Glomerular visceral epithelial cell (primary cell): ENCODE measurements at regions not wholly inside any gene's neighbourhood (a gene's known extent, or its start where the extent isn't known, plus 50 kb on each side); places are given as distances from the start of the nearest gene placed in this dataset.

Experiments
- DNase-seq: peaks from one replicate; pipeline ENCODE4 v3.0.0-alpha.2; 2016; ENCODE audit errors: extremely low spot score

GRCh38 chr2:220053919-220054318 lies 426.5 kb downstream of the SLC4A3 start:
- no peak for DNase-seq

DNA sequence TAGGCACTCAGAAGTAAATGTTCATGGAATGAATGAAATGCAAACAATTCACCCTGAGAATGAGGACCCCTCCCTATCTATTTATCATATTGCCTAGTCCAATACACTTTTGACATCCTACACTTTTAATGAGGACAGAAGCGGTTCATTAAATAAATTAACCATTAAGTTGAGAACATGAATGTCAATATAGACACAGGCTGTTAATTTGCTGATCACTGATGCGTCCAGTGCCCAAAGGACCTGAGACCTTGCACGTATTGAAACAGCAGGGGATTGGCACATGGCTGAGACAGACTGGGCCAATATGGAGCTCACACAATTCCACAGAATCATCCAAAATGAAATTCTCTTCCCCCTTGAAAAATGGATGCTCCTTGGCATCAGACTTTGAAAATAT lies 430.0 kb downstream of the SLC4A3 start:
- no peak for DNase-seq

GRCh38 chr2:220057916-220058315 lies 430.5 kb downstream of the SLC4A3 start:
- DNase-seq: peak; percentile 66

DNA sequence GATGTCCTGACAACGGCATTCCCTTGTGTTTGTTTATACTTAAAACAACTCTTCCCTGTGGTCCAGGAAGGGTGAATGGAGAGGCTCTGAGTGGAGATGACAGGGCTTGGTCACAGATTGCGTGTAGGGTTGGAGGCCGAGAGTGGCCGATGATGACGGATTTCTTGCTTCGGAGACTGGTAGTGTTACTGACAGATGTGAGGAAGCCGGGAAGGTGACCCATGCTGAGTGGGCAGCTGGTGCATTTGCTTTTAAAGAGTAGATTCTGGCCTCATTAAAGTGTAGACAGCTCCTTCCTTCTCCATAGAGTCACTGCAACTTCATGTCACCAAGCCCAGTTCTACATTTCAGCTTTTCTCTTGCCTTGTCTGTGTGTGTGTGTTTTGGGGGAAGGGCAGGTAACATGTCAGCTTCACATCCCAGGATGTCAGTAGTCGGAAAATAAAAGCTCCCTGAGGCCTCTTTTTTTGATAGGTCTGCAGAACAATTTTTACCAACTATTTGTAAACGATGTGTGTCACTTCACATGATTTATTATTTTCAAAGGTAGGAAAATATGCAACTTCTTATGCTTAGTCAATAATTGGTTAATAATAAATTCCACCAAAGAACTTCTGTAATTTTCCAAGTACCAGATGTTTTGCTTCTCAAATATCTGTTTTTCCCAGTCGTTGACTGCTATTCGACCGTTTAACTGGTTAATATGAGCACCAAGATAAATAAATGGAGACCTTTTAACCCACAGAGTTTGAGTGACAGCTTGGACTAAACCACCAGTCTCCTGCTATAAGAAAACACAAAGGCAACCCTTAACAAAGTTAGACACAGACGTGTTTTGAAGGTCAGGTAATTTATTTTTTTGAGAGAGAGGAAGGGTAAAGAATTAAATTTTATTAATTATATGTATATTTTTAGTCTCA lies 436.9 kb downstream of the SLC4A3 start:
- DNase-seq: no peak

GRCh38 chr2:220065581-220065980 lies 438.2 kb downstream of the SLC4A3 start:
- DNase-seq: no peak

DNA sequence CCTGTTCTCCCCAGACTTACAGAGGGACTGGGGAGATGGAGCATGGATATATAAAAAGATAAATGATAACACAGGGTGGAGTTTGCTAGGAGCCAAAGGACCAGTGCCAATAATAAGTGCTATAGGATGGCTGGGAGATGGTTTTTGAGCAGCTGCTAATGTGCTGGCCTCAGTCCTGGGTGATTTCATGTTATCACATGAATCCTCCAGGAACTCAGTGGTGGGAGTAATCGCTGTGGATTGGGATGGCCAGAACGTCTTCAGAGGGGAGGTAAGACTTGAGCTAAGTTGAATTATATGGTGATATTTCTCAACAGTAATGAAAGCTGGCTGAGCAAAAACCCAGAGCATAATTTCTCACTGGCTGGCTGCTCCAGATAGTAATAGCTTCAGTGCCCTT lies 441.4 kb downstream of the SLC4A3 start:
- DNase-seq: no peak

GRCh38 chr2:220070349-220070748 lies 442.9 kb downstream of the SLC4A3 start:
- no peak for DNase-seq

DNA sequence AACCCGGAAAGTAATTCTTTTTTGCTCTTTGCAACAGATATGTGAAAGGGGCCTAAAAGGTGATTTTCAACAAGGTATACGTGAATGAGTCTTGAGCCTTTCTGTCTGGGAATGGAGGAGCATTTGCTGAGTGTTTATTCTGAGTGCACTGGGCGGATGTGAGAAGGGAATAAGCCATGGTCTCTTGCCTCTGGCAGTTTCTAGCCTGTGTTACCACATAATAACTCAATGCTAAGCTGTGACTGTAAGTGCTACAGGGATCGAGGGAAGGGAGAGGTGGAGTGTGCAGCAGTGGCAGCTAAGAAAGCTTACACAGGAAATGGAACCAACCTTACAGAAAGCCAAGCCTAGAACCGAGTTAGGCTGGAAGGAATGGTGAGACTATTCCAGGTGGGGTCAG lies 444.3 kb downstream of the SLC4A3 start:
- no peak for DNase-seq

- DNase-seq: no peak
Measured at GRCh38 chr2:220072669-220073220, 445.3 kb downstream of the SLC4A3 start.

- DNase-seq: no peak
Measured at GRCh38 chr2:220075835-220076234, 448.4 kb downstream of the SLC4A3 start.

- no peak for DNase-seq
Measured at GRCh38 chr2:220076734-220077133, 449.3 kb downstream of the SLC4A3 start.

DNA sequence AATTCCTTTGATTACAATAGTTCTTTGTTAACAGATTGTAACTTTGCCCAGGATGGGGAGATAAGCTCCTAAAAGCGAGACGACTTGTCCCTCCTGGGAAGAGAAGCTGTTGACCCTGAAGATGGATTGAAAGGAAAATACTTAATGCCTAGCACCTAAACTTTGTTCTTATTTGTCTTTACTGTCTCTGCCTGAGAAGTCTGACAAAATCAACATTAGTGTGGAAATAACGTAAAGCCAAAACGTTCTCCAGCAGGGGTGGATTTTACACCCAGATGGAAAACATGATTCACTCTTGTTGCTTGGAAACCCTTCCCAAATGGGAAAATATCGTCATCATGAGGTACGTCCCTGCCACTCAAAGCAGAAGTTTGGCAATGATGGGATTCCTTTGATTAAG lies 450.1 kb downstream of the SLC4A3 start:
- no peak for DNase-seq

DNA sequence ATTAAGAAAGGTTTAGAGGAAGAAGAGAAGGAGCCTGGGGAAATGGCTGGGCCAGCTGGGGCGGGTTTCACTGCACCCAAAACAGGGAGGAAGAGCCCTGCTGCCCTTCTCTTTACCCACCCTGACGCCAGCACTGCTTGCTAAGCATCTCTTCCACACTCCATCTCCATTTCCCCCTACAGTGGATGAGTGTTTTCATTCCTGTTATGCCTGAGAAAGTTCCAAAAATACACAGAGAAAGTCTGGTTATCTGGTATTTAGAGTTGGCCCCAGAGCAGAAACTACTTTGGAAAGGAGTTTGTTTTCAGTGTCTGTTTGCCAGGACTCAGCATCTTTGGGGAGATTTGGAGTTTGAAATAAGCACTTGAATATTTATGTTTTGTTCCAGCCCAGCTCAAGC lies 451.0 kb downstream of the SLC4A3 start:
- no peak for DNase-seq

DNA sequence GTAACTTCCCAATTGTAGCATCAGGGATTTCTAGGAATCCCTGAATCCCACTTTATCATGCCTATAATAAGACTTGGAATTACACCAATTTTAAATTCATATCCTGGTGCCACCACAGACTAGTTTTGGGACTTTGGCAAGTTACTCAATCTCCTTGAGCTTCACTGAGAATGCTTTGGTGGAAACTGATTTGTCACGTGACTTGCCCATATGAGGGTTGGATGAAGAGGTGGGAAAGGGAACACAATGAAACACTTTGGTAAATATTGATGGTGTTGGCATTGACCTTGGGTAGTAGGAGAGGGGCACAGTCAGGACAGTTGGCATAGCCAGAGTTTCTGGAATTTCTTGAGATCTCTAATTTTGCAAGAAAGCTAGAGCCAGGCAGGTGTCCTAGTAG lies 452.2 kb downstream of the SLC4A3 start:
- DNase-seq: no peak

- no peak for DNase-seq
Measured at GRCh38 chr2:220081171-220081570, 453.7 kb downstream of the SLC4A3 start.

GRCh38 chr2:220090050-220090449 lies 462.6 kb downstream of the SLC4A3 start:
- DNase-seq: no peak

DNA sequence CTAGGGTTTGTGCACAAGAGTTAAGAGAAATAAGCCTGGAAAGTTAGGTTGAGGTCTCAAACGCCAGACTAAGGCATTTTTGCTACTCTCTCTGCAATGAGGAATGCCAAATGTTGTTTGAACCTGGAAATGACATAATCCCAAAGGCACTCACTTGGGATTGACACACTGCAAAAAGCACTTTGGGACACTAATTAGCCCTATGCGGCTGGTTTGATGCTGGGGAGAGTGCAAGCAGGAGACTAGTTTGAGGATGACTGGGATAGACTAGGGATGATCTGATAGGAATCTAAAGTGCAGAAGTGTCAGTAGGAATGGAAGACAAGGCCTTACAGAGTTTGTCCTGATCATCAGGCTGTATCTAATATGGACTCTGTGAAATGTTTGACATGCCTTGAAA lies 469.0 kb downstream of the SLC4A3 start:
- peak; percentile 32 for DNase-seq

- DNase-seq: no peak
Measured at GRCh38 chr2:220101980-220102379, 474.6 kb downstream of the SLC4A3 start.

GRCh38 chr2:220103596-220103995 lies 476.2 kb downstream of the SLC4A3 start:
- no peak for DNase-seq

GRCh38 chr2:220104871-220105351 lies 477.5 kb downstream of the SLC4A3 start:
- DNase-seq: peak; percentile 86

- no peak for DNase-seq
Measured at GRCh38 chr2:220106065-220106464, 478.6 kb downstream of the SLC4A3 start.

DNA sequence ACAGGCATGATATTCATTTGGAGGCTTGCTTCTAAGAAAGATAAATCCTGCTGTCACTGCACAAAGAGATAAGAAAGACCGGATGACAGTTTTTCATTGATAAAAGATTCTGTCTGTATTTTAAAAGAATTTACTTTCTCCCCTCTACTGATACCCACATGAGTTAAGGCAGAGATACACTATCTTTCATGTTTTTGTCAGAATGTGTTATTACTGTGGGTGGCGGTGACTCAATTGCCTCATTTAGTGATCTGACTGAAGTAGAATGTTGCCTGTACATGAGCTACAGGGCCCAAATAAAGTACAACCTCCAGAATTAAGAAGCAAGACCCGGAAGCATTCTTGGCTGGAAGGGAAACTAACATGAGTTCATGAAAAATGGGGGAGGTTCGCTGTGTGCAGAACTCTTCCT lies 480.0 kb downstream of the SLC4A3 start:
- DNase-seq: no peak

DNA sequence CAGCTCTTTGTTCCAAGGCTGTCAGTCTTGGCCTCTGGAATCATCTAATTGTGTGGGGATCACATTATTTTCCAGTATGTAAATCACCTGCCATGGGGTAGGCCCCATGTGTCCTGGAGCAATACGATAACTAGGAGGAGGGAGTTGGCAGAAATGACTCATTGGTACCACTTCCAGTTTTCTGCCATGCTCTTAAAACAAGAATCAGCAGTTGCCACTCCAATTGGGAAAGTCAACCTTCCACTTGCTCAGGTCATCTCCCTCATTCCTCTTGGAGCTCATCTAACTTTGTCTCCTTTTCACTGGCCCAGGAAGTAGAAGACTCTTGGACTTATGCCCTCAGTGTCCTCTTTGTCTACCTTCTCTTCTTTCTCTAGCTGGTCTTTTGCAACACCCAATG lies 487.0 kb downstream of the SLC4A3 start:
- DNase-seq: no peak
